Astrocyte (in vitro differentiated cells and primary cell): ENCODE measurements at regions not wholly inside any gene's neighbourhood (a gene's known extent, or its start where the extent isn't known, plus 50 kb on each side); places are given as distances from the start of the nearest gene placed in this dataset.

Source experiments
- DNase-seq: peaks from one replicate; pipeline ENCODE4 v3.0.0-alpha.2; 2010; ENCODE audit warnings: low read depth
- FAIRE-seq: peaks from 2 replicates; lab custom pipeline; 2011; peaks lifted over from hg19 to GRCh38; lab: Jason Lieb, UNC
- H2AFZ ChIP-seq: 2 replicates; pipeline ENCODE4 v1.6.0; 2012; ENCODE audit warnings: low read depth, low read length, inconsistent platforms
- H3K27ac ChIP-seq: 2 replicates; pipeline ENCODE4 v1.5.1; 2011; ENCODE audit warnings: low read depth, low read length, inconsistent platforms
- H3K27me3 ChIP-seq: 2 replicates; pipeline ENCODE4 v1.6.0; 2011; ENCODE audit warnings: low read length, inconsistent platforms; ENCODE audit not compliant: insufficient read depth
- H3K36me3 ChIP-seq: 2 replicates; pipeline ENCODE4 v1.5.1; 2011; ENCODE audit warnings: low read length, inconsistent platforms; ENCODE audit not compliant: insufficient read depth
- H3K4me1 ChIP-seq: 2 replicates; pipeline ENCODE4 v1.5.1; 2011; ENCODE audit warnings: low read length, inconsistent platforms; ENCODE audit not compliant: insufficient read depth
- H3K4me2 ChIP-seq: 2 replicates; pipeline ENCODE4 v1.6.0; 2012; ENCODE audit warnings: low read length, inconsistent platforms
- H3K4me3 ChIP-seq: 2 replicates; pipeline ENCODE4 v1.5.1; 2011; ENCODE audit warnings: low read depth, mild to moderate bottlenecking, low read length, inconsistent platforms; ENCODE audit not compliant: insufficient read depth
- H3K79me2 ChIP-seq: 2 replicates; pipeline ENCODE4 v1.6.0; 2012; ENCODE audit warnings: mild to moderate bottlenecking, low read length, inconsistent platforms; ENCODE audit not compliant: insufficient read depth
- H3K9ac ChIP-seq: 2 replicates; pipeline ENCODE4 v1.6.0; 2012; ENCODE audit warnings: mild to moderate bottlenecking, low read length, inconsistent platforms
- H3K9me3 ChIP-seq: 2 replicates; pipeline ENCODE4 v1.5.1; 2012; ENCODE audit warnings: low read depth, mild to moderate bottlenecking, low read length, inconsistent platforms; ENCODE audit not compliant: insufficient read depth
- H4K20me1 ChIP-seq: 2 replicates; pipeline ENCODE4 v1.6.0; 2012; ENCODE audit warnings: low read length, inconsistent platforms; ENCODE audit not compliant: insufficient read depth
- H3K27ac Mint-ChIP-seq: one replicate; pipeline ENCODE4 v1.8.0; 2021; ENCODE audit warnings: mild to moderate bottlenecking, mixed read lengths; ENCODE audit not compliant: unreplicated experiment
- H3K27me3 Mint-ChIP-seq: one replicate; pipeline ENCODE4 v1.8.0; 2021; ENCODE audit warnings: low read depth, mixed read lengths; ENCODE audit not compliant: unreplicated experiment
- H3K36me3 Mint-ChIP-seq: one replicate; pipeline ENCODE4 v1.8.0; 2021; ENCODE audit warnings: low read depth, mixed read lengths; ENCODE audit not compliant: unreplicated experiment
- H3K4me1 Mint-ChIP-seq: one replicate; pipeline ENCODE4 v1.8.0; 2021; ENCODE audit warnings: low read depth, mixed read lengths; ENCODE audit not compliant: unreplicated experiment
- H3K4me3 Mint-ChIP-seq: one replicate; pipeline ENCODE4 v1.8.0; 2021; ENCODE audit warnings: mild to moderate bottlenecking, moderate library complexity, mixed read lengths; ENCODE audit not compliant: unreplicated experiment
- H3K9me3 Mint-ChIP-seq: one replicate; pipeline ENCODE4 v1.8.0; 2021; ENCODE audit warnings: mild to moderate bottlenecking, mixed read lengths; ENCODE audit not compliant: unreplicated experiment
- CTCF ChIP-seq: IDR thresholded peaks from 2 replicates; pipeline ENCODE4 v1.5.1; 2011; ENCODE audit warnings: low read depth, mild to moderate bottlenecking, inconsistent platforms, low read length, moderate library complexity; ENCODE audit not compliant: insufficient read depth
- EZH2 ChIP-seq: IDR thresholded peaks from 2 replicates; pipeline ENCODE4 v1.6.1; 2012; ENCODE audit warnings: mild to moderate bottlenecking, low read length, inconsistent platforms; ENCODE audit not compliant: insufficient read depth

GRCh38 chr5:74179179-74179578, 461.3 kb downstream of the ENC1 start:
- no peaks in the 10 kb centered on the region for H3K9me3 Mint-ChIP-seq
- no peaks in the 10 kb centered on the region for H3K27me3 ChIP-seq
- no peak overlapping the region for H3K4me3 Mint-ChIP-seq
- H3K27ac ChIP-seq = peak overlapping the region; percentile 32
- H3K9me3 ChIP-seq = no peaks in the 10 kb centered on the region
- peak overlapping the region; percentile 50 for H3K27ac Mint-ChIP-seq
- FAIRE-seq (peak; percentile 64), DNase-seq (peak; percentile 98)
- no peaks in the 10 kb centered on the region for H3K36me3 Mint-ChIP-seq
- TF ChIP-seq EZH2 = no peak
- no peak for TF ChIP-seq CTCF
- no peaks in the 10 kb centered on the region for H4K20me1 ChIP-seq
- peaks cover 7% of the 10 kb centered on the region for H3K27me3 Mint-ChIP-seq
- H3K4me1 ChIP-seq = peaks cover 11% of the 10 kb centered on the region
- H3K4me2 ChIP-seq = peak overlapping the region; percentile 9
- H3K4me1 Mint-ChIP-seq = peaks cover 26% of the 10 kb centered on the region
- H3K36me3 ChIP-seq = no peaks in the 10 kb centered on the region
- H3K4me3 ChIP-seq = no peak overlapping the region
- H3K79me2 ChIP-seq = no peaks in the 10 kb centered on the region
- no peak overlapping the region for H2AFZ ChIP-seq
- H3K9ac ChIP-seq = no peak overlapping the region

GRCh38 chr5:74177961-74178360, 462.6 kb downstream of the ENC1 start:
- FAIRE-seq (no peak), DNase-seq (no peak)
- Mint-ChIP-seq H3K36me3 (no peaks in the 10 kb centered on the region), H3K9me3 (no peaks in the 10 kb centered on the region), H3K27me3 (peaks cover 7% of the 10 kb centered on the region), H3K4me1 (peaks cover 35% of the 10 kb centered on the region), H3K4me3 (no peak overlapping the region), H3K27ac (no peak overlapping the region)
- no peak overlapping the region for H3K4me3 ChIP-seq
- H3K9me3 ChIP-seq = no peaks in the 10 kb centered on the region
- H3K9ac ChIP-seq = no peak overlapping the region
- no peak overlapping the region for H3K4me2 ChIP-seq
- no peaks in the 10 kb centered on the region for H4K20me1 ChIP-seq
- H3K27ac ChIP-seq = no peak overlapping the region
- H2AFZ ChIP-seq = no peak overlapping the region
- H3K79me2 ChIP-seq = no peaks in the 10 kb centered on the region
- no peak for TF ChIP-seq EZH2
- TF ChIP-seq CTCF = no peak
- no peaks in the 10 kb centered on the region for H3K36me3 ChIP-seq
- H3K27me3 ChIP-seq = no peaks in the 10 kb centered on the region
- peaks cover 18% of the 10 kb centered on the region for H3K4me1 ChIP-seq

- Mint-ChIP-seq H3K9me3 (peaks cover 3% of the 10 kb centered on the region), H3K27me3 (peaks cover 11% of the 10 kb centered on the region), H3K27ac (no peak overlapping the region), H3K36me3 (no peaks in the 10 kb centered on the region), H3K4me1 (peaks cover 25% of the 10 kb centered on the region), H3K4me3 (no peak overlapping the region)
- no peak overlapping the region for H3K27ac ChIP-seq
- H3K9ac ChIP-seq = no peak overlapping the region
- H4K20me1 ChIP-seq = no peaks in the 10 kb centered on the region
- no peak overlapping the region for H3K4me3 ChIP-seq
- TF ChIP-seq EZH2 = no peak
- TF ChIP-seq CTCF = no peak
- peak; percentile 83 for DNase-seq
- no peak overlapping the region for H2AFZ ChIP-seq
- no peak overlapping the region for H3K4me2 ChIP-seq
- H3K27me3 ChIP-seq = no peaks in the 10 kb centered on the region
- FAIRE-seq = no peak
- H3K4me1 ChIP-seq = peaks cover 15% of the 10 kb centered on the region
- no peaks in the 10 kb centered on the region for H3K79me2 ChIP-seq
- H3K9me3 ChIP-seq = no peaks in the 10 kb centered on the region
- no peaks in the 10 kb centered on the region for H3K36me3 ChIP-seq
Measured at GRCh38 chr5:74174366-74174765, 466.2 kb downstream of the ENC1 start.
